SU-DHL-6 (cell line): ENCODE measurements at regions not wholly inside any gene's neighbourhood (a gene's known extent, or its start where the extent isn't known, plus 50 kb on each side); places are given as distances from the start of the nearest gene placed in this dataset.

ENCODE experiments used
- H2AFZ ChIP-seq: fragments of 200-600 bp; sonication (generic); 2 replicates; pipeline ENCODE4 v1.6.1; 2014; ENCODE audit warnings: low read depth, mild to moderate bottlenecking, moderate library complexity, mixed read lengths, antibody characterized with exemption, low read length; ENCODE audit not compliant: severe bottlenecking
- H3F3A ChIP-seq: fragments of 200-600 bp; shearing (Covaris generic); 2 replicates; pipeline ENCODE4 v1.6.0; 2016; ENCODE audit warnings: antibody characterized with exemption, mild to moderate bottlenecking; ENCODE audit not compliant: insufficient read depth
- H3K27ac ChIP-seq: fragments of 200-600 bp; sonication (generic); 2 replicates; pipeline ENCODE4 v1.5.1; 2016; ENCODE audit warnings: low read depth, mild to moderate bottlenecking, low read length, moderate library complexity, mixed read lengths
- H3K27me3 ChIP-seq: fragments of 200-600 bp; sonication (generic), shearing (Covaris generic); 2 replicates; pipeline ENCODE4 v1.6.0; 2014; ENCODE audit warnings: mild to moderate bottlenecking, low read length
- H3K36me3 ChIP-seq: fragments of 200-600 bp; sonication (generic); 2 replicates; pipeline ENCODE4 v1.6.1; 2014; ENCODE audit warnings: mild to moderate bottlenecking, low read length, mixed read lengths
- H3K4me2 ChIP-seq: fragments of 300-600, 200-600 bp; shearing (Covaris generic), sonication (generic); 2 replicates; pipeline ENCODE4 v1.6.0; 2014; ENCODE audit warnings: low read length, low read depth, mild to moderate bottlenecking; ENCODE audit not compliant: poor library complexity, severe bottlenecking
- H3K4me3 ChIP-seq: fragments of 200-600 bp; sonication (generic); 2 replicates; pipeline ENCODE4 v1.5.1; 2014; ENCODE audit warnings: antibody characterized with exemption, low read length, mild to moderate bottlenecking, mixed read lengths; ENCODE audit not compliant: insufficient read depth, poor library complexity, severe bottlenecking
- H3K79me2 ChIP-seq: fragments of 200-600 bp; sonication (generic); 2 replicates; pipeline ENCODE4 v1.6.1; 2014; ENCODE audit warnings: mild to moderate bottlenecking, low read length, moderate library complexity; ENCODE audit not compliant: insufficient read depth
- H3K9ac ChIP-seq: fragments of 200-600 bp; sonication (generic); 2 replicates; pipeline ENCODE4 v1.7.0; 2014; ENCODE audit warnings: mild to moderate bottlenecking, low read length
- H3K9me2 ChIP-seq: fragments of 200-600 bp; sonication (generic); replicated peaks from 2 replicates; pipeline ENCODE4 v1.6.1; 2014; ENCODE audit warnings: low read length; ENCODE audit not compliant: insufficient read depth
- H3K9me3 ChIP-seq: fragments of 200-600 bp; sonication (generic); 2 replicates; pipeline ENCODE4 v1.6.1; 2014; ENCODE audit warnings: low read length, mixed read lengths; ENCODE audit not compliant: insufficient read depth
- H4K20me1 ChIP-seq: fragments of 200-600 bp; sonication (generic); 2 replicates; pipeline ENCODE4 v1.6.1; 2014; ENCODE audit warnings: low read depth, mild to moderate bottlenecking, antibody characterized with exemption, low read length, moderate library complexity, mixed read lengths
- CTCF ChIP-seq: fragments of 200-600 bp; sonication (generic); IDR thresholded peaks from one replicate; pipeline ENCODE4 v1.5.1; 2017; ENCODE audit warnings: antibody characterized with exemption, mild to moderate bottlenecking, low read length, moderate library complexity; ENCODE audit not compliant: insufficient read depth, poor library complexity, severe bottlenecking
- EZH2phosphoT487 ChIP-seq: fragments of 200-600 bp; sonication (generic), shearing (Covaris generic); conservative IDR thresholded peaks from 2 replicates; pipeline ENCODE4 v1.6.1; 2018; ENCODE audit warnings: mild to moderate bottlenecking, antibody characterized with exemption, low read length, moderate library complexity, mixed read lengths

GRCh38 chrX:46295963-46296362 lies 249.3 kb downstream of the ZNF674 start:
- no peak overlapping the region for H3K9ac ChIP-seq
- H3K9me3 ChIP-seq: no peaks in the 10 kb centered on the region
- no peak overlapping the region for H3K27ac ChIP-seq
- no peak overlapping the region for H3K4me3 ChIP-seq
- H3K4me2 ChIP-seq: no peak overlapping the region
- no peak overlapping the region for H2AFZ ChIP-seq
- H3F3A ChIP-seq: no peaks in the 10 kb centered on the region
- no peak for TF ChIP-seq EZH2phosphoT487
- TF ChIP-seq CTCF: no peak
- no peaks in the 10 kb centered on the region for H3K27me3 ChIP-seq
- H3K79me2 ChIP-seq: no peaks in the 10 kb centered on the region
- no peaks in the 10 kb centered on the region for H4K20me1 ChIP-seq
- H3K36me3 ChIP-seq: no peaks in the 10 kb centered on the region
- H3K9me2 ChIP-seq: no peaks in the 10 kb centered on the region

- H3K9me2 ChIP-seq: no peaks in the 10 kb centered on the region
- H4K20me1 ChIP-seq: no peaks in the 10 kb centered on the region
- no peaks in the 10 kb centered on the region for H3K36me3 ChIP-seq
- no peak overlapping the region for H2AFZ ChIP-seq
- H3K79me2 ChIP-seq: no peaks in the 10 kb centered on the region
- TF ChIP-seq EZH2phosphoT487: no peak
- no peak for TF ChIP-seq CTCF
- no peak overlapping the region for H3K27ac ChIP-seq
- H3K4me2 ChIP-seq: no peak overlapping the region
- no peaks in the 10 kb centered on the region for H3F3A ChIP-seq
- no peaks in the 10 kb centered on the region for H3K27me3 ChIP-seq
- H3K9me3 ChIP-seq: no peaks in the 10 kb centered on the region
- H3K4me3 ChIP-seq: no peak overlapping the region
- H3K9ac ChIP-seq: no peak overlapping the region
Observed at GRCh38 chrX:46294234-46294633, 251.0 kb downstream of the ZNF674 start.

- H3F3A ChIP-seq: no peaks in the 10 kb centered on the region
- no peak overlapping the region for H3K27ac ChIP-seq
- no peaks in the 10 kb centered on the region for H3K9me2 ChIP-seq
- no peaks in the 10 kb centered on the region for H4K20me1 ChIP-seq
- H3K27me3 ChIP-seq: no peaks in the 10 kb centered on the region
- no peak overlapping the region for H3K4me3 ChIP-seq
- no peaks in the 10 kb centered on the region for H3K9me3 ChIP-seq
- no peak overlapping the region for H3K9ac ChIP-seq
- no peak overlapping the region for H3K4me2 ChIP-seq
- TF ChIP-seq CTCF (no peak), EZH2phosphoT487 (no peak)
- no peak overlapping the region for H2AFZ ChIP-seq
- no peaks in the 10 kb centered on the region for H3K79me2 ChIP-seq
- H3K36me3 ChIP-seq: no peaks in the 10 kb centered on the region
Observed at GRCh38 chrX:46279925-46280313, 265.3 kb downstream of the ZNF674 start.
